ENCODE measurements at regions not wholly inside any gene's neighbourhood (a gene's known extent, or its start where the extent isn't known, plus 50 kb on each side); places are given as distances from the start of the nearest gene placed in this dataset.

DNA sequence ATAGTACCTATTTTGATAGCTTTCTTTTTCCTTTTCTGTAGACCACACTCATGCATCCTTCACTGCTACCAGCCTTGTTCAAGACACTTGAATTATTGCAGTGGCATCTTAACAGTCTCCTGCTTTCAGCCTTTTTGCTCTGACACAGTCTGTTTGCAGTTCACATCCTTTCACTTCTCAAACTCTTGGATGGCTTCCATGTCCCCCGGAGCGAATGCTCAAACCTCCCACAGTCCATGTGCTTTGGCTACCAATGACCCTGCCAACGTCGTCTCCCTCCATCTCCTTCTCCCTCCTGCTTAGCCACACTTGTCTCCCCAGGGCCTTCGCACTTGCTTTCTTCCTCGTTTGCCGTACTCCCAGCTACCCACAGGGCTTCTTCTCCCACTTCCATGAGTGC lies 270.0 kb upstream of the ZFP64 start:
- ATAC-seq = no peak
- SMC1A ChIA-PET (ENCODE audit: uncharacterized antibody, unreplicated experiment) = no interaction called here
- no TSS peak for BruUV-seq (replicated peaks)

More for the DNA sequence above, 270.0 kb upstream of the ZFP64 start:
- intact Hi-C loops (cut with micrococcal nuclease; ENCODE audit: unreplicated experiment) = no loop called here
- no peak for FAIRE-seq
- RAD21 ChIA-PET (ENCODE audit: unreplicated experiment) = no interaction called here
- Histone ChIP-seq H3K36me3 (ENCODE audit: control insufficient read depth in 2 of 2, insufficient read depth in 2 of 2, low read length in 1 of 2) (no peaks in the 10 kb centered on the region), H3K4me2 (ENCODE audit: control insufficient read depth, insufficient read depth) (no peak overlapping the region), H3K27ac (ENCODE audit: control insufficient read depth, insufficient read depth) (no peak overlapping the region), H3K79me2 (ENCODE audit: control insufficient read depth, insufficient read depth, low read length) (no peaks in the 10 kb centered on the region), H3K27me3 (replicated peaks in 1 of 2; ENCODE audit: control insufficient read depth in 2 of 2, insufficient read depth in 2 of 2, low read length in 1 of 2) (no peaks in the 10 kb centered on the region), H2AFZ (ENCODE audit: control insufficient read depth, low read depth, low read length) (no peak overlapping the region), H4K20me1 (ENCODE audit: control insufficient read depth, insufficient read depth) (no peaks in the 10 kb centered on the region), H3K9ac (ENCODE audit: control insufficient read depth, insufficient read depth, low read length) (no peak overlapping the region), H3K9me3 (replicated peaks; ENCODE audit: control insufficient read depth, insufficient read depth, low read length) (no peaks in the 10 kb centered on the region), H3K4me3 (no peak overlapping the region), H3K4me1 (ENCODE audit: control insufficient read depth, insufficient read depth, low read length) (no peaks in the 10 kb centered on the region)
- in situ Hi-C loops (cut with MboI) = no loop called here
- no peak for DNase-seq (ENCODE audit: low read depth, low spot score)
- POLR2A ChIA-PET = no interaction called here
- 34% methylated on average over 7 of the region's 7 CpGs for WGBS (ENCODE audit: insufficient coverage, insufficient replicate concordance, low lambda C conversion rate, missing lambda C conversion rate)
- CTCF ChIA-PET = no interaction called here
- TF ChIP-seq BHLHE40 (IDR thresholded peaks at IDR 0.05; ENCODE audit: borderline replicate concordance in 1 of 2, low read depth in 2 of 2, low read length in 1 of 2) (no peak), RFX5 (IDR thresholded peaks at IDR 0.05; ENCODE audit: low read depth, low read length) (no peak), HDAC2 (IDR thresholded peaks at IDR 0.05) (no peak), ZNF687 (IDR thresholded peaks at IDR 0.05) (no peak), E2F4 (IDR thresholded peaks at IDR 0.05; ENCODE audit: low read depth, low read length) (no peak), SUZ12 (IDR thresholded peaks at IDR 0.05; ENCODE audit: unreplicated experiment) (no peak), RELA (IDR thresholded peaks at IDR 0.05; ENCODE audit: borderline replicate concordance, partially characterized antibody) (no peak), ZSCAN29 (IDR thresholded peaks at IDR 0.05) (no peak), FOXK2 (IDR thresholded peaks at IDR 0.05) (no peak)

All from GM12878 (cell line).